ENCODE measurements at regions not wholly inside any gene's neighbourhood (a gene's known extent, or its start where the extent isn't known, plus 50 kb on each side); places are given as distances from the start of the nearest gene placed in this dataset.

- no peaks in the 10 kb centered on the region for H4K20me1 ChIP-seq (ENCODE audit: insufficient read depth, low read length)
- Mint-ChIP-seq H3K9me3 (peaks cover 0 to 1% (median 0%) of the 10 kb centered on the region in 7 donors), H3K36me3 (no peaks in the 10 kb centered on the region), H3K27me3 (ENCODE audit: low read depth in 3 of 3) (peaks cover 2 to 4% (median 3%) of the 10 kb centered on the region in 3 donors), H3K4me3 (no peak overlapping the region), H3K27ac (peak overlapping the region in 1 of 7 donors; percentile 42), H3K4me1 (no peaks in the 10 kb centered on the region)
- H3K4me2 ChIP-seq (replicated peaks; ENCODE audit: extremely low read depth, low read length, poor library complexity, severe bottlenecking): no peak overlapping the region
- TF ChIP-seq, protein P1, sequence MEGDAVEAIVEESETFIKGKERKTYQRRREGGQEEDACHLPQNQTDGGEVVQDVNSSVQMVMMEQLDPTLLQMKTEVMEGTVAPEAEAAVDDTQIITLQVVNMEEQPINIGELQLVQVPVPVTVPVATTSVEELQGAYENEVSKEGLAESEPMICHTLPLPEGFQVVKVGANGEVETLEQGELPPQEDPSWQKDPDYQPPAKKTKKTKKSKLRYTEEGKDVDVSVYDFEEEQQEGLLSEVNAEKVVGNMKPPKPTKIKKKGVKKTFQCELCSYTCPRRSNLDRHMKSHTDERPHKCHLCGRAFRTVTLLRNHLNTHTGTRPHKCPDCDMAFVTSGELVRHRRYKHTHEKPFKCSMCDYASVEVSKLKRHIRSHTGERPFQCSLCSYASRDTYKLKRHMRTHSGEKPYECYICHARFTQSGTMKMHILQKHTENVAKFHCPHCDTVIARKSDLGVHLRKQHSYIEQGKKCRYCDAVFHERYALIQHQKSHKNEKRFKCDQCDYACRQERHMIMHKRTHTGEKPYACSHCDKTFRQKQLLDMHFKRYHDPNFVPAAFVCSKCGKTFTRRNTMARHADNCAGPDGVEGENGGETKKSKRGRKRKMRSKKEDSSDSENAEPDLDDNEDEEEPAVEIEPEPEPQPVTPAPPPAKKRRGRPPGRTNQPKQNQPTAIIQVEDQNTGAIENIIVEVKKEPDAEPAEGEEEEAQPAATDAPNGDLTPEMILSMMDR (IDR thresholded peaks at IDR 0.05): no peak
- no peak for DNase-seq
- no peaks in the 10 kb centered on the region for H3K4me1 ChIP-seq (ENCODE audit: control insufficient read depth in 1 of 2, insufficient read depth in 2 of 2, low read length in 2 of 2)
- intact Hi-C loops (cut with micrococcal nuclease): no loop called here
- no peak overlapping the region for H3K9ac ChIP-seq (ENCODE audit: insufficient read depth, low read length, poor library complexity, severe bottlenecking)
- H3K36me3 ChIP-seq (replicated peaks in 1 of 2; ENCODE audit: control insufficient read depth in 1 of 2, insufficient read depth in 2 of 2, low read length in 2 of 2): no peaks in the 10 kb centered on the region
- 94% methylated on average over 15 of the region's 16 CpGs for WGBS (ENCODE audit: insufficient coverage)
- no peak overlapping the region for H3K27ac ChIP-seq (ENCODE audit: low read depth in 1 of 2, low read length in 2 of 2)
- no peaks in the 10 kb centered on the region for H3K9me3 ChIP-seq (replicated peaks in 1 of 2; ENCODE audit: control insufficient read depth in 1 of 2, insufficient read depth in 1 of 2, low read length in 2 of 2)
- no peak overlapping the region for H3K4me3 ChIP-seq (replicated peaks in 1 of 3; ENCODE audit: low read depth in 2 of 3, low read length in 3 of 3)
- no peak overlapping the region for H2AFZ ChIP-seq (ENCODE audit: insufficient read depth, low read depth, low read length, poor library complexity, severe bottlenecking)
- no peaks in the 10 kb centered on the region for H3K27me3 ChIP-seq (ENCODE audit: control insufficient read depth in 2 of 2, insufficient read depth in 2 of 2, low read length in 2 of 2)
- no peaks in the 10 kb centered on the region for H3K79me2 ChIP-seq (ENCODE audit: insufficient read depth, low read length)
These were observed 93.9 kb downstream of the RHOB start for GRCh38 chr2:20540587-20541293.

DNA sequence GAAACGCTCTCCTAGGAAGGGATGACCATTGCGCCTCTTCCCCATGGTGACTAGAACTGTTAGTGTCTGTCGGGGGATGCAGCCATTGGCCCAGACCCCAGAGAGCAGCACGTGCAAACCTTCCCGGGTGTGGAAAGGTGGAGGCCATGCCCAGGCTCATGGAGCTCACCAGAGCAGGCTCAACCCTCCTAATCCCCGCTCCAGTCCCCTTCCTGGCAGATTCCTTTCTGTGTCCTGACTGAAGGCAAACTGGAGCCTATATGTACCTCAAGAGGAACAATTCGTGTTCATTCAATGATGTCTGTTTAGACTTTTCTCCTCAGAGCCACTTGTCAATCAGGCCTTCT lies 94.4 kb downstream of the RHOB start:
- no peaks in the 10 kb centered on the region for H3K36me3 ChIP-seq (replicated peaks in 1 of 2; ENCODE audit: control insufficient read depth in 1 of 2, insufficient read depth in 2 of 2, low read length in 2 of 2)
- TF ChIP-seq, protein P1 (IDR thresholded peaks at IDR 0.05): no peak
- Mint-ChIP-seq H3K4me3 (no peak overlapping the region), H3K27me3 (ENCODE audit: low read depth in 3 of 3) (peaks cover 2 to 4% (median 3%) of the 10 kb centered on the region in 3 donors), H3K36me3 (no peaks in the 10 kb centered on the region), H3K9me3 (peaks cover 0 to 5% (median 3%) of the 10 kb centered on the region in 7 donors), H3K4me1 (no peaks in the 10 kb centered on the region), H3K27ac (no peak overlapping the region)
- no peaks in the 10 kb centered on the region for H3K27me3 ChIP-seq (ENCODE audit: control insufficient read depth in 2 of 2, insufficient read depth in 2 of 2, low read length in 2 of 2)
- H3K4me3 ChIP-seq (replicated peaks in 1 of 3; ENCODE audit: low read depth in 2 of 3, low read length in 3 of 3): no peak overlapping the region
- intact Hi-C loops (cut with micrococcal nuclease): no loop called here
- no peak overlapping the region for H3K4me2 ChIP-seq (replicated peaks; ENCODE audit: extremely low read depth, low read length, poor library complexity, severe bottlenecking)
- H3K4me1 ChIP-seq (ENCODE audit: control insufficient read depth in 1 of 2, insufficient read depth in 2 of 2, low read length in 2 of 2): no peaks in the 10 kb centered on the region
- peaks cover 0 to 4% of the 10 kb centered on the region in 2 donors for H3K9me3 ChIP-seq (replicated peaks in 1 of 2; ENCODE audit: control insufficient read depth in 1 of 2, insufficient read depth in 1 of 2, low read length in 2 of 2)
- DNase-seq: no peak
- H3K9ac ChIP-seq (ENCODE audit: insufficient read depth, low read length, poor library complexity, severe bottlenecking): no peak overlapping the region
- H3K27ac ChIP-seq (ENCODE audit: low read depth in 1 of 2, low read length in 2 of 2): no peak overlapping the region
- no peaks in the 10 kb centered on the region for H4K20me1 ChIP-seq (ENCODE audit: insufficient read depth, low read length)
- H2AFZ ChIP-seq (ENCODE audit: insufficient read depth, low read depth, low read length, poor library complexity, severe bottlenecking): no peak overlapping the region
- WGBS (ENCODE audit: insufficient coverage): 92% methylated on average over 7 of the region's 7 CpGs
- H3K79me2 ChIP-seq (ENCODE audit: insufficient read depth, low read length): no peaks in the 10 kb centered on the region
